ENCODE measurements at regions not wholly inside any gene's neighbourhood (a gene's known extent, or its start where the extent isn't known, plus 50 kb on each side); places are given as distances from the start of the nearest gene placed in this dataset.
"Not testable (repeated sequence)": the region's sequence is repeated elsewhere in the genome, so short reads cannot be mapped to it uniquely, and the experiment has no call there.

DNA sequence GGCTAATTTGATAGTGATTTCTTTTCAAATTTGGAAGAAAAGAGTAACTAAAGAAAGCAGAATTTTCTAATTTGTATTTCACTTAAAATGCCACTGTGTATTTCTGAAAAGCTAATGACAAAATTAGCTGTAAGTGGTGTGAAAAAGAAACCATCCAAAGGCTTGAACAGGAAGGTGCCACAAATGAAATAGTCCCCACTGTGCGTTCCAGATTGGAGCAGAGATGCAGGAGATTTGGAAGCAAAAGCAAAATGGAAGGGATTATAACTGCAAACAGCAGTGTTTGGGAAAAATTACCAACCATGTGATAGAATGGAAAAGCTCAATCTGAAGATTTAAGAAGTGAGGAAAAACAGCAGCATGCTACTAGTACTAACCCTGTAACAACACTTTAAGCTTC lies 498.7 kb downstream of the SUCLG1 start:
- no peak for DNase-seq

DNA sequence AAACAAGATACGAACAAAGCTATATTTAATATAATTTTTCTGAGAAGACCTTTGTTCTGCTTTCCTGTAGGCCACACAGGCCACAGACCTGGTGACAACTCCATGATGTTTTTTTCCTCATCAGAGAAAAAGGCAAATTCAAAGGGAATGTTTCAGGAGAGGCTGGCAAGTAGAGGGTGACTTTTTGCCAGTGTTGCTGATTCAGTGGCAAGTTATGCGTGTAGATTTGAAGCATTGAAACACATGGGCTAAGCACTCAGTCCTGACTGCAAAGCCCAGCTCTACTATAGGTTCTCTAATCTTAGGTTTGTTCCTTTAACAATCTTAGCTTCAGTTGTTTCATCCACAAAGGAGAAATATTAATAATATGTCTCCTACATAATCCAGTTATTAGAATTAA lies 499.8 kb downstream of the SUCLG1 start:
- no peak for DNase-seq

DNA sequence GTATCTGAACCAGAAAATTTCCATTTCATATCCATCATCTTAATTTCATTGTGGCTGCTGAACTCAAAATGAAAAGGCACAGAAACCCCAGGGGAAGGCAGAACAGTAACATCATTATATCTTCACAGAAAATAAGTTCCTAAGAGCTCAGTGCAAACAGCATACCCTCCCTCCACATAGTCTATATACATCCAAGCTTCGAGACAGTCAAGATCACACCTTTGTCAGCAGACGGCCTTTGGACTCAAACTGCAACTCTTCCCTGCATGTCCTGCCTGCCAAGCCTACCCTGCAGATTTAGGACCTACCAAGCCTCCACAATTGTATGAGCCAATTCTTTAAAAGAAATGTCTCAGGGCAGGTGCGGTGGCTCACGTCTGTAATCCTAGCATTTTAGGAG lies 502.1 kb downstream of the SUCLG1 start:
- DNase-seq: no peak

DNA sequence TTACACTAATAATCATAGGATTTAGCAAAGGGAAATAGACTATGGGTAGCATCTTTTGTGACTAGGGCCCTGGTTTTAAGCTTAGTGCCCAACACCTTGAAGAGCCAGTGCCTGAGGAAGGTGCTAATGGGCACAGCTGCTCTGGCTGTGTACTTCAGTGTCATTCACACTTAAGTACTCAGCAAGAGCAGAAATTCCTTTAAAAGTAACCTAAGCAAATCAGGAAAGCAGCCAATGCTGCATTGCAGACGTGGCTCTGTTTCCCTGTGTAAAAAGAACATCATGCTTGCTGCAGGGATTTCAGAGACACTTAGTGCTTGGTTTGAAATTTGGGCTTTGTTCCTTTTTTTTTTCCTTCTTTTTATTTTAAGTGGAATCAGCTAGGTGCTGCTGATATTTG lies 505.4 kb downstream of the SUCLG1 start:
- DNase-seq: no peak

DNA sequence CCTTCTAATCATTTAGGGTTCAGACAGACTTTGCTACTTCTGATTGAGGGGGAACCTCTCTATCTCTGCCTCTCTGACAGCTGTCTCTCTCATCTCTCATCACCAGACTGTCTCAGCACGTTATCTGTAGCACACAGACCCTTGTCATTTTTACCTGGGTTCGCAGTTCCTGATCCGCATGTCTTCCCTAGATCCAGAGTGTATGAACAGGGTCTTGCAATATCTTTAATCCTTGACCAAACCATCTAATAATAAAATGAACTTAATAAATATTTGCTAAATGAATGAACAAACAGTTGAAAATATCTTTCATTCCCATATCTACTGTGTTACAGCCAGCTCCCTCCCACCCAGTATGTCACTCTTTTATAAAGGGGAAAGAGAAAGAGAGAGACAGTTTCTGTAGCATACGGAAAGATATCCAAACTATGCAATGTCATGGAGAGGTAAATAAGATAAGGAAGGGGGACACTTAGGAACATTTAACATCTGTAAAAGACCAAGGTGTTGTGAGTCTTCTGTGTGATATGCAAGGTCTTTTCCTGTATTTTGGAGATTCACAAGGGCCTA lies 507.6 kb downstream of the SUCLG1 start:
- DNase-seq: no peak

DNA sequence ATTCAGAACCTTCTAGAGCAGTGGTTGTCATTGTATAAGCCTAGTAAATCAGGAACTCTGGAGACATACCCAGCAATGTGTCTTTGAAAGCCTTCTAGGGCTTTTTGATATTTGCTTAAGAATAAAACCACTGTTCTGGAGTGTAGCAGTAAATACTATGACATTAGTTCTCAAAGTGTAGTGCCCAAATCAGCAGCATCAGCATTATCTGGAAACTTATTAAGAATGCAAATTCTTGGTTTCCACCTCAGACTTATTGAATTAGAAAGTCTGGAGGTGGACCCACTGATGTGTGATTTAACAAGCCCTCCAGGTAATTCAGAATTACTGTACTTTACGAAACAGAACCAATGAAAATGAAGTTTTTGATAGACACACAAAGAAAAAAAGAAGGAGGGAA lies 509.7 kb downstream of the SUCLG1 start:
- peak; percentile 44 for DNase-seq

DNA sequence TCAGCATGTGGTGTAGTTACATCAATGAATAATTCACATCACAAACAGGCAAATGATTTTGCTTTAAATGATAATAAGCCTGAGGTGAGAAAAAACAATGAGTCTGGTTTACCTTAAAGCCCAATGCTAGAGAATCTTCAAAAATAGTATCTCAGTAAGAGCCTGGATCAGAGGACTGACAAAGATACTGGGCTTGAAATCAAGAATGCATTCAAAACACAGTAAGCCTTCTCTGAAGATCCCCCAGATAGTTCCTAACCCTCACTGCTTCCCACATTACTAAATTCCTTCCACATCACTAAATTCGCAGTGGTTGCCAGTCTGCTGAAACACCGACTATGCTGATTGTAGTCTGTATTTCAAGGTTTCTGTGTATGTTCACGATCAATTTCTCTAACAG lies 514.9 kb downstream of the SUCLG1 start:
- DNase-seq: no peak

DNA sequence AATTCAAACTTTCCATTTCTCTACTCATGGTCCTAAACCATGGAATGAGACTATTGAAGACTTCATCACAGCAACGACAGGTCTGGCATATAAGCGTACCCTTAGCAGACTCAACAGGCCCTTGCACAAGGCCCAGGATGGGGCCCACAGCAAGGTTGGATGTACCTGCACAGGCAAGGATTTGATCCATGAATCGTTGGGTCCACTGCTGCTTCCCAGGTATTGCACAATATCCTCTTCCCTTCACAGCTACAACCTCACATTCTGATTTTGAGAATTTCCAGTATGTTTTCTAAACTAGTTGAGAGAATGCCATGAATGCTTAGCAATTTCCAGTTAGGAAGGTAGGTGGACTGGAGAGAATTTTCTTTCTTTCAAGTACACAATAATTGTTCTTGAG lies 515.8 kb downstream of the SUCLG1 start:
- no peak for DNase-seq

DNA sequence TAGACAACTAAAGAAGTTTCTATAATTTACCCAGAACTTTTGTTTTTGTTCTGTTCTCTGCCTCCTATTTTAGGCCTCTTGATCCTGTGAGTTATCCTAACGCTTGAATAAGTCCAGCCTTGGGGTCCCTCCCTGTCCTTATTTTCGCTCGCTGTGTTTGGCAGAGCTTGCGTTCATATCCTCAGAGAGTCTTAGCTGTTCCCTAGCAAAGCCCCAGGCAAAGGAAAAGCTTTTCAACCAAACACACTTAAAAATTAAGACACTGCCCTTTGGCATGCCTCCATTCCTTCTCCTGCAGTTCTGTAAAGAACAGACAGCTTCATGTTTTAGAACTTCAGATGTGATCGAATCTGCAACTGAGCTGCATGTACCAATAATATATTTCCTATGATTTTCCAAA lies 517.2 kb downstream of the SUCLG1 start:
- DNase-seq: no peak

DNA sequence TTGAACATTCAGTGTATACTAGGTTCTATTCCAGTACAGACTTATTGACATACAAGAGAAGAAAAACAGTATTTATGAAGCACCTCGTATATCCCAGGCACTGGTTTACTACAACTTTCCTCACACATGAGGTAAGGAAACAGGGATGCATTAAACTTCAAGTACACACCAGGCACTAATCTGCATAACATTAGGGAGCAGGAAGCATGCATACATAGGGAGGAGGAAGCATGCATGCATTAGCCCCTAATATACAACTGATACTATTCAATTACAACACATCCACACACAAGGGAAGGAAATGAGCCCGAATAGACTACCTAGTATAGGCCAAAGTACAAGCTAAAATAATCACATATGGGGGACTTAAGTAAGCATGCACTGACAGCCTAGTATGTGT lies 525.3 kb downstream of the SUCLG1 start:
- DNase-seq: no peak

DNA sequence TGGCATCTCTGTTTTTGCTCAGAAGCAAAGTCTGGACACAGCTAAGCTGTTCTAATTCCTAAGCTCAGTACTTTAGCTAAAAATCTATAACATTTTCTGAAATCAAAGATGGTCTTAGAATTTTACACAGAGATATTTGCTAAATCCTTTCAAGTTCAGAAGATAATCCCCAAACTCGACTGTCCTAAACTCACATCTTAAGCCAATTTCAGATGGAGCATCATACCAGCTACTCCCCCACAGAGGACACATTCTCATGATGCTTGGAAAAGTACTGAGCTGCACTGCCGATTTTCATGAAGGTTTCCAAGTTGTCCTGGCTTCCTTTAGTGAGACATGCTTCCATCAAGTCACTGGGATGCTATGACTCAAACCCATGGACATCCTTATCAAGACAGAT lies 535.5 kb downstream of the SUCLG1 start:
- DNase-seq: no peak

DNA sequence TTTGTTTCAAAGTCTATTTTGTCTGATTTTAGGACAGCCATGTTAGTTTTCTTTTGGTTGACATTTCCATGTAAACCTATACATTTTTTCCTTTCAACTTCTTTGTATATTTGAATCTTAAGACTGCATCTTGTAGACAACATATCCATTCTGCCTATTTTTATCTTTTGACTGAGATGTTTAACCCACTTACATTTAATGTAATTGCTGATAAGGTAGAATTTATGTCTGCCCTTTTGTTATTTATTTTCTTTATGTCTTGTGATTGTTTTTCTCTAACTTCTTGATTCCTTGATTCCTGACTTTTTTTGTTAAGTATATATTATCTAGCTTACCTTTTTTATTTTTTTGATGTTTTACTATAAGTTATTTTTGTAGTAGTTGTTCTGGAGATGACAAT lies 542.5 kb downstream of the SUCLG1 start:
- no peak for DNase-seq

DNA sequence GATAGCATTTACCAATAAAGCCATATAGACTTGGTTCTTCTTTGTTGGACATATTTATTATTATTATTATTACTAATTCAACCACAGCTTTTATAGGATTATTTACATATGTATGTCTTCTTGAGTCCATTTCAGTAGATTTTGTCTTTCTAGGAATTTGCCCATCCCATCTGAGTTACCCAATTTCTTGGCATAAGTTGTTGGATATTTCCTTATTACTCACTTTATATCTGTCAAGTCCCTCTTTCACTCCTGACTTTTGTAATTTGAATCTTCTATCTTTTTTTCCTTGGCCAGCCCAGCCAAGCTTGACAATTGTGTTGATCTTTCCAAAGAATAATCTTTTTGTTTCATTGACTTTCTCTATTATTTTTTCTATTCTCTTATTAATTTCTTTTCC lies 543.7 kb downstream of the SUCLG1 start:
- no peak for DNase-seq

DNA sequence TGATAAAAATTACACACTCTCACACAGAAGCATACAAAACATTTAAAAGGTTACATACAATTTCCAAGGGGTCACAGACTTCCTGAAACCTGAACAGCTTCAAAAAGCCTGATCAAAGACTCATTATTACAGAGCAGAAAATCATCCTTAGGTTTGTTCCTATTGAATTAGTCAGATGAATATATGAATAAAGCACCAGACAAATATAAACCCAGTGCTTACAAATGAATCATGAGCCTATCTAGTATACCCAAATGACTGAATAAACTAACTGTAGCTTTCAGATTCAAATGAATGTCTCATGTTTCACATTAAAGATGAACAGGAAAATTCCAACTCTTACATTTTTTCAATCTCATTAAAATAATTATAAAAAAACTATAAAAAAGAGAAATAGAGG lies 550.3 kb downstream of the SUCLG1 start:
- no peak for DNase-seq

DNA sequence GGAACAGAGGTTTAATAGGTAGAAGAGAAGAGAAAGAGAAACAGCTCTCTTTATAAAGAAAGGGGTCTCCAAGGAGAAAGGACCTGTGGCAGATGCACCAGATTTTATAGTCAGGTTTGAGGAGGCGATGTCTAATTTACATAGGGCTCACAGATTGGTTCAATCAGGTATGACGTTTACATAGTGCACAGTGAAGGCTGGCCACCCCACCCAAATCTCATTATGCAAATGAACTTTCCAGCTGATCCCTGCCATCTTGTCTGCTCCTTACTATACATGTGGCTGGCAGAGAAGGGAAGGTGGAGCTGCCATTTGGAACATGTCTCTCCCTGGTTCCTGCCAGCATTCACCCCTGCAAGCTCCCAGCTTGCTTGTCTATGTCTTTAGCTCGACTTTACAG lies 557.8 kb downstream of the SUCLG1 start:
- no peak for DNase-seq

DNA sequence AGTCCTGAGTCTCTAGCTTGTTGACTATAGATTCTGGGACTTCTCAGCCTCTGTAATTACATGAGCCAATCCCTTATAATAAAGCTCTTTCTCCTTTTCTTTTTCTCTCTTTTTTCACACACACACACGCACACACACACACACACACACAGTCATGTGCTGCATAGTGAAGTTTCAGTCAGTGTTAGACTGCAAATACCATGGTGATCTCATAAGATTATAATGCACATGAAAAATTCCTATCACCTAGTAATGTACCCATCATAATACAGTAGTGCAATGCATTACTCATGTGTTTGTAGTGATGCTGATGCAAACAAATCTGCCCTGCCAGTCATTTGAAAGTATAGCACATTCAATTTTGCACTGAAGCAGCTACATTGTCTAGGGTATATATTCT lies 558.2 kb downstream of the SUCLG1 start:
- DNase-seq: no peak

DNA sequence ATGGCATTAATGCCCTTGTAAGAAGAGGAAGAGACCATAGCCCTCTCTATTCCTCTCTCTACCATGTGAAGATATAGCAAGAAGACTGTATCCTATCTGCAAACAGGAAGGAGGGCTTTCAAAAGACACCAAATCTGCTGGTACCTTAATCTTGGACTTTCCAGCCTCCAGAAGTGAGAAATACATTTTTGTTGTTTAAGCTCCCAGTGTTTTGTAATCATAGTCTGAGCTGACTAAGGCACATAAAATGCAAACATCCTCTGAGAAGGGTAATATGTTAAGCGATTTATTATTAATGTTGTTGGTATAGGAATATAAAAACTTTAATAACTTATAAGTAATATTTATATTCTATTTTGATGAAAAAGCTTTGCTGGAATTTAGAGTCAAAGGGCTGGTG lies 559.8 kb downstream of the SUCLG1 start:
- no peak for DNase-seq

DNA sequence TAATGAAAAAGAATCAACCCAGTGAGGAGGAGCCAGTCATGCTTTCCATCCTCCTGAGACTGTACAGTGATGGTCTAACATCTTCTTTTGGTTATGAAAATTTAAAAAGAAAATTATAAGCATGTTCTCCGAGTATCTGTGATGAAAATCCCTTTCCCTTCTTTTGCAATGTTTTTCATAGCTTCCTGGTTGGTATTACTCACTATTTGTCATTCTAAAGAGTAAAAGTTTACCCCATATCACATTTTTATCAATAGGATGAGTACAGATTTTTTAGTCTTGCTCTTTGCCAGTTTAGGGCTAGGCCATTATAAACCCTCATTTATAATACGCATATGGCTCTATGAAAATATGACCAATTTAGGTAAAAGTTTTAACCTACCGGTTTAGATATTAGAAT lies 564.1 kb downstream of the SUCLG1 start:
- DNase-seq: no peak

DNA sequence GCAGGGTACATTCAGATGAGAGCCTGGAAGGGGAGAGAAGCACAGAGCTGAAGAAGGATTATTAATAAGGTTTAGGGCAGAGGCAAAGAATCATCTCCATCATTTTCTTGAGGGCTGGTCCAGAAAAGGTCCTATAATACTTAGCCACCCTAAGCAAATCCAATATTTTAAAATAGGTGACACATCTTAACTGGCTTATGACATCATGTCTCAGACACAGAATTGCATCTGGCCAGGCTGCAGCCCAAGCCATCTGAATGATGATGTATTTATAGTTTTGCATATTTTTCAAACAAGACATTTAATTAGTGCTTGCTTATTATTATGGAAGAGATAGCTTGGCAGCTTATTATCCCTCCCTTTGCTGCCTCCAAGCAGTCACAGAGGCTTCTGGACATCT lies 571.3 kb downstream of the SUCLG1 start:
- DNase-seq: no peak

DNA sequence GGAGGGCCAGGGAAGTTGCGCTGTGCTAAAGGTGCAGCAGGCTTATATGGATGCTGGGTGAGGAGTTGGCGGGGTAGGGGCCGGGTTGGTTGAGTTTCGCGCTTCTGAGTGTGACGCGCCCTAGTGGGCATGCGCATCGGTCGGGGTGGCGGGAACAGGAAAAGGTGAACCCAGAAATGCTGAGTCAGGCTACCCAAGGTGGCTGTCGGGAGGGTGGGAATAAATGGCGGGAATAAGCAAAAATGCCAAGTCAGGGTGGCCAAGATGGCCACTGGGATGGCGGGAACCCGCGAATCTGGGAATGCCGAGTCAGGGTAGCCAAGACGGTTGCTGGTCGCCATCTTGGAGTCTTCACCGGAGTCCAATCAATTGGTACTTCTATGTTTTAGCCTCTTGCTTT lies 580.0 kb downstream of the SUCLG1 start:
- DNase-seq: no peak

DNA sequence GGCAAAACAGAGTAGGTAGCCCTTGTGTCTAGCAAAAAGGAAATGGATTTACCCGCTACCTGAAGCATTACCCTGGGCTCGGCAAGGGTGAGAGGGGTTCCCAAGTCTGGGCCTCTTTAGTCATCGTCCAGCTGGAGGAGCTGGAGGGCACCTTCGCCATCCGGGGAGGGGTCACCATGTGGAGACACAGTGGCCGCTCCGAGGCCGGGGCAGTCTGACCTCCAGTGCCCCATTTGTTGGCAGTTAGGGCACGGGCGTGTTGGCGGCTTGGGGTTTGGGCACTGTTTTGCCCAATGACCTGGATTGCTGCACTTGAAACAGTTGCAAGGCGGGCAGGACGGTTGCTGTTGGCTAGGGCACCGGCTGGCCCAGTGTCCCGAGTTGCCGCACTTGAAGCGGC lies 581.8 kb downstream of the SUCLG1 start:
- not testable (repeated sequence) for DNase-seq

DNA sequence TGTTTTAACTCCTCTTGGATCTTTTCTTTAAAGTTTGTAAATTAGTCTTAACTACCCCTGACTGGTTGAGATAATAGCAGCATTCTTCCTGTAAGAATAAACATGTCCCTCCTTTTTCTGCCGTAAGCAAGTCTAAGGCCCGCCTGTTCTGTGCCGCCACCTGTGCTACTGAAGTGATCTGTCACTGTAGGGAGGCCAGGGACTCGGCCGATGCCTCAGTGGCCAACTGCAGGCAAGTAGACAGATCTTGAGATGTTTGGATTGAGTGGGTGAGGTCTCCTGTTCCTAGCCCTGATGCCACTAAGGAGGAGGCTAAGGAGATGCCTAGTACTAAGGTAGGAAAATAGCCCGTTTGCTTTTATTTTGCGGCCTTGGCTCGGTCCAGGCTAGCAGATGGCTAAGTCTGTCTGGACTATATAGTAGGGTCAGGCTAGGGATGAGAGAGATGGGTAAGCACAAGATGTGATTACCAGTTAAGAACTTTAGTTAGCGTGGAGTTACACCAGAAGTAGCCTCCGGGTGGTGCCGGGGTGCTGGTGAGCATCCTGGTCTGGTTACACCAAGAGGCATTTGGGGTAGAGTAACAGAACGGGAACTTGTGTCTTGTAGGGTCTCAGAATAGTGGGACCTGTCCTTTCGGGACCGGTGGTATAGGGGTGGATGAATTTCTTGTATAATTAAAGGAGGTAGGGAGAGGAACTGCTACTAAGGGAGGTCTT lies 584.2 kb downstream of the SUCLG1 start:
- no peak for DNase-seq

DNA sequence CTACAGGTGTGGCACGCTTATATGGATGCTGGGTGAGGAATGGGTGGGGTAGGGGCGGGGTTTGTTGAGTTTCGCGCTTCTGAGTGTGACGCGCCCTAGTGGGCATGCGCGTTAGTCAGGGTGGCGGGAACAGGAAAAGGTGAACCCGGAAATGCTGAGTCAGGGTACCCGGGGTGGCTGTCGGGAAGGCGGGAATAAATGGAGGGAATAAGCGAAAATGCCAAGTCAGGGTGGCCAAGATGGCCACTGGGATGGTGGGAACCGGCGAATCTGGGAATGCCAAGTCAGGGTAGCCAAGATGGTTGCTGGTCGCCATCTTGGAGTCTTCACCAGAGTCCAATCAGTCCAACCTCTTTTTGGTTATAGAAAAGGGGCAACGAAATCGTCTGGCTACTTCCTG lies 585.0 kb downstream of the SUCLG1 start:
- DNase-seq: no peak

DNA sequence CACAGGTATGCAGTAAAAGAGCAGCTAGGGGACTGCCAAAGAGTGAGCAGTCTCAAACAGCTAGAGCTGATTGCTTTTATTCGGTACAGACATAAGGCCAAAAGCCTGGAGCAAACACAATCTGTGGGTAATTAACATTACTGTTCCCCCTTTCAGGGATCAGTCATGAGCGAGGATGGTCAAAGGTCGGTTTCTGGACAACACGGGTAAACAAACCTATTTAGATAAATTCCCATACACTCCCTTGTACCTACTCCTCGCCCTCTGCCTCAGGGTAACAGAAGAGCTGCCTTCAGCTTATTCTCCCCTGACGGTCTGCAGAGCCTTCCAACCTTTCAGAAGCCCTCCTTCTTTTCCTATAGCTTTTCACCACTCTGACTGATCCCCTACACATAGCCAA lies 586.0 kb downstream of the SUCLG1 start:
- DNase-seq: no peak

DNA sequence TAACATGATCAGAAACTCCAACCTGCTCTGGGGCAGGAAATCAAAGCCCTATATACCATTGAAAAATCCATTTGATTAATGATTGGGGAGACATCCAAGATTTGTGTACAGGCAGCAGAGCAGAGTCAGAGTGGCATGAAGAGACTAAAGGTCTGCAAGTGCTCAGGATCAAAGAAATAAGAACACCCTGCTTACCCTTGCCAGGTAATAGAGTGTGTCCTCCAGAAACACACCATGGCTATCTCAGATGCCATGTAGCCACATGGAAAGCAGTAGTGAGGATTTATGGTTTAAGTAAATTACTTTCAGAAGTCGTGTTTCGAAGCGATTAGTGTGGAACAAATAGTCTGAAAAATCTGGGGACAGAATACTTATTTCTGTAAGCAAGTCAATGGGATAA lies 592.9 kb downstream of the SUCLG1 start:
- no peak for DNase-seq

Measured in NCI-H1048 (cell line).